ENCODE measurements at regions not wholly inside any gene's neighbourhood (a gene's known extent, or its start where the extent isn't known, plus 50 kb on each side); places are given as distances from the start of the nearest gene placed in this dataset.
A peak's percentile ranks its signal among the peaks of the same experiment; 100 is the strongest.

DNA sequence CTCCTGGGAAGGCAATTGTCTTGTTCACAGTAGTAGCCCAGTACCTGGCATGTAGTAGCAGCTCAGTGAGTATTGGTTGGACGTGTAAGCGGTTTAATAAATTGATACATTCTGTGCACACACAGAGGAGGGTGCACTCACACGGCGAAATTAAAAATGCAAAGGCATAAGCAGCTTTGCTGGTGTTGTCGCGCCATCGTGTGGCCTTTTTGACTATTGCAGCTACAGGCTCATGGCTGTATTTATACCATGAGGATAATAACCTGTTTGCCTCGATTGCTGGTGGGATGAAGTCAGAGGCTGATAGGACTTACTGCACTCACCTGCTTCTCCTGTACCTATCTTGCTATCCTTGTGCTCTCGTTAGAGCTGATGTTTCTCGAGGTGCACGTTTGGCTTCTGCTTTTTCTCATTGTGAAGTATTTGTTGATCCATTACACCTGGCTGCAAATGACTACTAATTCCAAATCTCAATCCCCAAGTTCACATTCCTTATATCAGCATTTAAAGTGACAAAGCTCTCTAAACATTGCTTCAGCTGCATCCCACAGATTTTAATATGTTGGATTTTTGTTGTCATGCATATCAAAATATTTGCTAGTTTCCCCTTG lies 61.5 kb downstream of the TBXT start:
- in situ Hi-C loops (cut with HindIII; ENCODE audit: low pct_unique_long_range_greater_than_20kb, low sequenced_read_pairs): no loop called here
- peak; percentile 21 to 73 for DNase-seq (ENCODE audit: low read depth in 1 of 2, low spot score in 1 of 2)
- TF ChIP-seq JUND (IDR thresholded peaks at IDR 0.05; ENCODE audit: low read depth): no peak

DNA sequence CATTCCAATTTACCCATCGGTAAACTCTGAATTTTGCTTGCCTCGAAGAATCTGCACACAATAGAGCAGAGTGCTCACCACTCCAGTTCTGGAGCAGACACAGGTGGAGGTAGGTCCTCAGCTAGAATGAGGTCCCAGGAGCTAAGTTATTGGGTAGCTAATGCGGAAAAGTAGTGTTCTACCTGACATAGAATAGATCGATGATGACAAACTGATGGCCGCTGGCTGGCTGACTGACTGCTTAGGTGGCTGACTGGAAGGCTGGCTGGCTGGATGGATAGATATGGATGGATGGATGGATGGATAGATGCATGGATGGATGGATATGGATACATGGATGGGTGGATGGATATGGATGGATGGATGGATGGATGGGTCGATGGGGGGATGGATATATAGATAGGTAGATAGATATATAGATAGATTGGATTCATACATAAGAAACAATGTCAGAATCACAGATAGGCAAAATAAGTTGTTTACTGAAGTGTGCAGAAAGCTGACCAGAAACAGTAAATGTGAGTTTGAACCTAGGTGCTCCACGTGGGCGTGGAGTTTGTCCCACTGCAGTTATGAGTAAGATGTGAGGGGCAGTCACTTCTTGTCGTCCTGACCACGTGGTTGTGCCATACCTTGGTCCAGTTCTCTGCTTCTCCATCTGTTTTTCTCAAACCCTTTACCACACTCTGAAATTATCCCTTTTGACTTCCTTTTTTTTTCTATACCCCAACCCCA lies 62.1 kb downstream of the TBXT start:
- no peak for TF ChIP-seq JUND (IDR thresholded peaks at IDR 0.05; ENCODE audit: low read depth)
- no peak for DNase-seq (ENCODE audit: low read depth in 1 of 2, low spot score in 1 of 2)
- in situ Hi-C loops (cut with HindIII; ENCODE audit: low pct_unique_long_range_greater_than_20kb, low sequenced_read_pairs): no loop called here

DNA sequence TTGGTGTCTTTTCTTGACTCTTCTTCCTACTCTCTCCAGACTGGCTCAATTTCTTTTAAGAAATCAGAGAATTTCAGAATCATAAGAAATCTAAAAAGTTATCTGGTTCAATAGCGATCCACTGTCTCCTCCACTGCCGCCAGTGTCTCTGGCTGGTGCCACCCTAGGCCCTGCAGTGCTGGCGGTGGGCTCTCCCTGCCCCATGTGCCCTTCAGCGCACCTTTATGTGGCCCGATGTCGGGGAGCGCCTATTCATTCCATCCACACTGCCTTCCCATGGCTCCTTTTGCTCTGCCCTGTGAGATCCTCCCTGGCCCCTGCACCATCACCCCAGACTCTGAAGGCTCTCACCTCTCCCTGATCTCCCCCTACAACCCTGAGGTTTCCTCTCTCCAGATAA lies 62.8 kb downstream of the TBXT start:
- DNase-seq (ENCODE audit: low read depth in 1 of 2, low spot score in 1 of 2): no peak
- in situ Hi-C loops (cut with HindIII; ENCODE audit: low pct_unique_long_range_greater_than_20kb, low sequenced_read_pairs): no loop called here
- TF ChIP-seq JUND (IDR thresholded peaks at IDR 0.05; ENCODE audit: low read depth): no peak

DNA sequence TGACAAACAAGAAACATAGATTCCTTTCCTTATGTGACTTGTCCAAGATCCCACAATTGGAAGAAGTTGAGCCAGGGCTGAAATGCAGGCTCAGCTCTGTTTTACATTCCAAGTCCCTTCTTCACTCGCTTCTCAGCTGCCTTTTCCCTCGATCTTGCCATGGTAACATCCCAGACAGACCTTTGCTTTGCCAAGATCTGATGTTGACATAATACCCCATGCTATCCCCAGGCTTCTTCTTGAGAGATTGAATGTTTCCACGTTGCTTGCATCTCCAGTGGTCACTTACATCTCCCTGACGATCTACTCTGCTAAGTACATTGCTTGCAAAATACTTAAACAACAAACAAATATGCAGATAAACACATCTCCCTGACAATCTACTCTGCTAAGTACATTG lies 63.5 kb downstream of the TBXT start:
- in situ Hi-C loops (cut with HindIII; ENCODE audit: low pct_unique_long_range_greater_than_20kb, low sequenced_read_pairs): no loop called here
- no peak for TF ChIP-seq JUND (IDR thresholded peaks at IDR 0.05; ENCODE audit: low read depth)

DNA sequence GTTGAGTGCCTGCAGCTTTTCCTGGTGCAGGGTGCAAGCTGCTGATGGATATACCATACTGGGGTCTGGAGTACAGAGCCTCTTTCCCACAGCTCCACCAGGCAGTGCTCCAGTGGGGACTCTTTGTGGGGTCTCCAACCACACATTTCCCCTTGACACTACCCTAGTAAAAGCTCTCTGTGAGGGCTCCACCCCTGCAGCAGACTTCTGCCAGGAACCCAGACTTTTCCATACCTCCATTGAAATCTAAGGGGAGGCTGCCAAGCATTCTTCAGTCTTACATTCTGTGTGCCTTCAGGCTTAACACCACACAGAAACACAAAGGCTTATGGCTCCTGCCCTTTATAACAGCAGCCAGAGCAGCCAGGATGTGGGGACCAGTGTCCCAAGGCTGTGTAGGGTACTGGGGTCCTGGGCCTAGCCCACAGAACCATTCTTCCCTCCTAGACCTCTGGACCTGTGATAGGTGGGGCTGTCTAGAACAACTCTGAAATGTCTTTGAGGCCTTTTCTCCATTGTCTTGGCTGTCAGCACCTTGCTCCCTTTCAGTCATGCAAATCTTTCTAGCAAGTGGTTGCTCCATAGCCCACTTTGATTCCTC lies 65.7 kb downstream of the TBXT start:
- DNase-seq (ENCODE audit: low read depth in 1 of 2, low spot score in 1 of 2): no peak
- in situ Hi-C loops (cut with HindIII; ENCODE audit: low pct_unique_long_range_greater_than_20kb, low sequenced_read_pairs): no loop called here
- no peak for TF ChIP-seq JUND (IDR thresholded peaks at IDR 0.05; ENCODE audit: low read depth)

More for the DNA sequence above, 63.5 kb downstream of the TBXT start:
- DNase-seq (ENCODE audit: low read depth in 1 of 2, low spot score in 1 of 2): no peak

DNA sequence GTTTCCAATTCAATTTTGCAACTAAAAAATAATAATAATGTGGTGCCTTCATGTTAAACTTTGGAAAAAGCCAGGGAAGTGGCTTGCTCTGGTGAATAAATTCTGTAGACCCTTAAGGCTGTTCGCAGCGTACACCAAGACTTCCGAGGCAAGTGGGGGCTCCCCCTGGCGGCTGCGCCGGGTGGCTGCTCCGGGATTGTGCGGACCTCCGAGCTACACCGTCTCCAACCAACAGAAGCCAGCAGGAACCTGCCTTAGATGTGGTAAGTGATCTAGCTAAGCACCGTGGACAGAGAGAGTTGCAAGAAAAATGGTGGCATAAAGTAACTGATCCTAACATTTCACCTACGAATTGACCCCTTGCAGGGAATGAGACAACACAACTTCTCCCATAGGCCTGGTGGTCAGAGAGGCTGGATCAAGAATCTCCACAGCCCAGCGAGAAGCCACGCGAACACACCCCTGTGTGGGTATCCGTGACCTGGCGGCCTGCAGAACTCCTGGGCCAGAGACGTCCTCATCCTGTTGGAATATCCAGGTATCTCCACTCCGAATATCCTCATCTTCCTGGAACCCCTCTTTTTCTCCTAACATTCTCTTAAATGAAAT lies 69.6 kb downstream of the TBXT start:
- in situ Hi-C loops (cut with HindIII; ENCODE audit: low pct_unique_long_range_greater_than_20kb, low sequenced_read_pairs): no loop called here
- peak; percentile 21 to 73 for DNase-seq (ENCODE audit: low read depth in 1 of 2, low spot score in 1 of 2)
- no peak for TF ChIP-seq JUND (IDR thresholded peaks at IDR 0.05; ENCODE audit: low read depth)

- no peak for TF ChIP-seq JUND (IDR thresholded peaks at IDR 0.05; ENCODE audit: low read depth)
- in situ Hi-C loops (cut with HindIII; ENCODE audit: low pct_unique_long_range_greater_than_20kb, low sequenced_read_pairs): no loop called here
- no peak for DNase-seq (ENCODE audit: low read depth in 1 of 2, low spot score in 1 of 2)
These were observed 79.8 kb downstream of the TBXT start for GRCh38 chr6:166087852-166088251.

- DNase-seq (ENCODE audit: low read depth in 1 of 2, low spot score in 1 of 2): no peak
- no peak for TF ChIP-seq JUND (IDR thresholded peaks at IDR 0.05; ENCODE audit: low read depth)
- in situ Hi-C loops (cut with HindIII; ENCODE audit: low pct_unique_long_range_greater_than_20kb, low sequenced_read_pairs): no loop called here
These were observed 80.4 kb downstream of the TBXT start for GRCh38 chr6:166087246-166087645.

- TF ChIP-seq JUND (IDR thresholded peaks at IDR 0.05; ENCODE audit: low read depth): no peak
- in situ Hi-C loops (cut with HindIII; ENCODE audit: low pct_unique_long_range_greater_than_20kb, low sequenced_read_pairs): no loop called here
- no peak for DNase-seq (ENCODE audit: low read depth in 1 of 2, low spot score in 1 of 2)
These were observed 82.2 kb downstream of the TBXT start for GRCh38 chr6:166085500-166085899.

GRCh38 chr6:166084951-166085350 lies 82.7 kb downstream of the TBXT start:
- DNase-seq (ENCODE audit: low read depth in 1 of 2, low spot score in 1 of 2): no peak
- in situ Hi-C loops (cut with HindIII; ENCODE audit: low pct_unique_long_range_greater_than_20kb, low sequenced_read_pairs): no loop called here

GRCh38 chr6:166079841-166080240 lies 87.8 kb downstream of the TBXT start:
- no peak for TF ChIP-seq JUND (IDR thresholded peaks at IDR 0.05; ENCODE audit: low read depth)
- DNase-seq (ENCODE audit: low read depth in 1 of 2, low spot score in 1 of 2): no peak
- in situ Hi-C loops (cut with HindIII; ENCODE audit: low pct_unique_long_range_greater_than_20kb, low sequenced_read_pairs): no loop called here

More at GRCh38 chr6:166084951-166085350, 82.7 kb downstream of the TBXT start:
- no peak for TF ChIP-seq JUND (IDR thresholded peaks at IDR 0.05; ENCODE audit: low read depth)

GRCh38 chr6:166078294-166078693 lies 89.4 kb downstream of the TBXT start:
- no peak for TF ChIP-seq JUND (IDR thresholded peaks at IDR 0.05; ENCODE audit: low read depth)
- DNase-seq (ENCODE audit: low read depth in 1 of 2, low spot score in 1 of 2): peak in 1 of 2 experiments; percentile 34
- in situ Hi-C loops (cut with HindIII; ENCODE audit: low pct_unique_long_range_greater_than_20kb, low sequenced_read_pairs): no loop called here

DNA sequence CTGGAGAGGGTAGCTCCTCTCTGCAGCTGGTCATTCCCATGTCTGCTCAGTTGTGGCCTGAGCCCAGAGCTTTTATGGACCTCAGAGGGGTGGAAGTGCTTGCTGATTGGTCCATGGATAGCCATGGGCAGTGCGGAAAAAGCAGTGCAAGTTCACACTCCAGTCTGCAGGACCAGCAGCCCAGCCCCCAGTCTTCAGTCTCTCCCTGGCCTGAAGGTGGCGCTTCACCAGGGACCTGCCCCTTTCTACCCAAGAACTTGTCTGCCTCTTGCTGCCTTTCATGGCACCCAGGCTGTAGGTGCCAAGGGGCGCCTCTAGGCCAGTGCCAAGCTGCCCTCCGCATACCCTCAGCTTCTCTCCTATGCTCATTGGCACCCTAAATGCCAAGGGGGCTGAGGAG lies 91.0 kb downstream of the TBXT start:
- no peak for TF ChIP-seq JUND (IDR thresholded peaks at IDR 0.05; ENCODE audit: low read depth)
- in situ Hi-C loops (cut with HindIII; ENCODE audit: low pct_unique_long_range_greater_than_20kb, low sequenced_read_pairs): no loop called here
- DNase-seq (ENCODE audit: low read depth in 1 of 2, low spot score in 1 of 2): no peak

All from T47D (cell line).